Left ventricle myocardium inferior (tissue), 1 donor: ENCODE measurements at regions not wholly inside any gene's neighbourhood (a gene's known extent, or its start where the extent isn't known, plus 50 kb on each side); places are given as distances from the start of the nearest gene placed in this dataset.

Source experiments
- DNase-seq: peaks from one replicate; pipeline ENCODE4 v3.0.0-alpha.2; 2020
- H3K27ac ChIP-seq: fragments of 200-600 bp; replicated peaks from 2 replicates; pipeline ENCODE4 v1.8.0; 2021
- H3K27me3 ChIP-seq: fragments of 200-600 bp; 2 replicates; pipeline ENCODE4 v1.8.0; 2021; ENCODE audit warnings: low read depth
- H3K36me3 ChIP-seq: fragments of 200-600 bp; 2 replicates; pipeline ENCODE4 v1.8.0; 2021
- H3K4me1 ChIP-seq: fragments of 200-600 bp; 2 replicates; pipeline ENCODE4 v1.8.0; 2021
- H3K4me3 ChIP-seq: fragments of 200-600 bp; 2 replicates; pipeline ENCODE4 v1.8.0; 2021; ENCODE audit warnings: mild to moderate bottlenecking, moderate library complexity
- H3K9me3 ChIP-seq: fragments of 200-600 bp; replicated peaks from 2 replicates; pipeline ENCODE4 v1.8.0; 2021
- CTCF ChIP-seq: fragments of 200-600 bp; IDR thresholded peaks from 2 replicates; pipeline ENCODE4 v1.8.0; 2021; ENCODE audit warnings: antibody characterized with exemption, mild to moderate bottlenecking, borderline replicate concordance
- intact Hi-C: fragments of 100-400 bp; cut with micrococcal nuclease; formaldehyde crosslinking; loops from one replicate; pipeline ENCODE4 v1.11.0; 2022
- donor health status: DM: no; HTN: yes; CAD: no; lungs with severe emphysema.

GRCh38 chr17:73929860-73930430 is 273.5 kb upstream of the RPL38 start:
- intact Hi-C loops: no loop called here
- Histone ChIP-seq H3K4me3 (no peak overlapping the region), H3K27me3 (peaks cover 52% of the 10 kb centered on the region), H3K27ac (no peak overlapping the region), H3K36me3 (no peaks in the 10 kb centered on the region), H3K4me1 (no peaks in the 10 kb centered on the region), H3K9me3 (peaks cover 21% of the 10 kb centered on the region)
- no peak for DNase-seq
- no peak for TF ChIP-seq CTCF

- intact Hi-C loops: no loop called here
- Histone ChIP-seq H3K36me3 (no peaks in the 10 kb centered on the region), H3K9me3 (peaks cover 14% of the 10 kb centered on the region), H3K4me1 (no peaks in the 10 kb centered on the region), H3K27ac (no peak overlapping the region), H3K4me3 (no peak overlapping the region), H3K27me3 (peaks cover 56% of the 10 kb centered on the region)
- no peak for DNase-seq
- TF ChIP-seq CTCF: no peak
Measured at GRCh38 chr17:73932216-73932749, 271.2 kb upstream of the RPL38 start.

GRCh38 chr17:73933164-73933766 is 270.2 kb upstream of the RPL38 start:
- Histone ChIP-seq H3K9me3 (peaks cover 5% of the 10 kb centered on the region), H3K4me3 (no peak overlapping the region), H3K27me3 (peaks cover 55% of the 10 kb centered on the region), H3K36me3 (no peaks in the 10 kb centered on the region), H3K4me1 (no peaks in the 10 kb centered on the region), H3K27ac (no peak overlapping the region)
- TF ChIP-seq CTCF: no peak
- DNase-seq: no peak
- intact Hi-C loops: no loop called here

GRCh38 chr17:73933871-73934270 is 269.6 kb upstream of the RPL38 start:
- Histone ChIP-seq H3K4me1 (no peaks in the 10 kb centered on the region), H3K27ac (no peak overlapping the region), H3K27me3 (peaks cover 55% of the 10 kb centered on the region), H3K4me3 (no peak overlapping the region), H3K36me3 (no peaks in the 10 kb centered on the region), H3K9me3 (no peaks in the 10 kb centered on the region)
- no peak for DNase-seq
- TF ChIP-seq CTCF: no peak
- intact Hi-C loops: no loop called here

GRCh38 chr17:73934696-73935095 is 268.8 kb upstream of the RPL38 start:
- Histone ChIP-seq H3K4me1 (no peaks in the 10 kb centered on the region), H3K9me3 (no peaks in the 10 kb centered on the region), H3K4me3 (no peak overlapping the region), H3K36me3 (no peaks in the 10 kb centered on the region), H3K27me3 (peaks cover 50% of the 10 kb centered on the region), H3K27ac (no peak overlapping the region)
- no peak for TF ChIP-seq CTCF
- intact Hi-C loops: no loop called here
- no peak for DNase-seq
